H9 (cell line): ENCODE measurements at regions not wholly inside any gene's neighbourhood (a gene's known extent, or its start where the extent isn't known, plus 50 kb on each side); places are given as distances from the start of the nearest gene placed in this dataset.
A peak's percentile ranks its signal among the peaks of the same experiment; 100 is the strongest.

Experiments
- DNase-seq: peaks from one replicate; pipeline ENCODE4 v3.0.0-alpha.2; 2017
- H2AFZ ChIP-seq: one replicate; pipeline ENCODE4 v1.6.1; 2013; ENCODE audit warnings: mild to moderate bottlenecking, low read length, control low read depth, moderate library complexity
- H2AK5ac ChIP-seq: 2 replicates; pipeline ENCODE4 v1.6.1; 2013; ENCODE audit warnings: low read length, control low read depth, mixed read lengths; ENCODE audit not compliant: insufficient read length
- H2BK120ac ChIP-seq: one replicate; pipeline ENCODE4 v1.6.1; 2013; ENCODE audit warnings: low read depth, mild to moderate bottlenecking, low read length, control low read depth, inconsistent platforms; ENCODE audit not compliant: poor library complexity, severe bottlenecking
- H2BK12ac ChIP-seq: 2 replicates; pipeline ENCODE4 v1.6.1; 2013; ENCODE audit warnings: low read length, control low read depth, mixed read lengths, low read depth; ENCODE audit not compliant: insufficient read length
- H2BK15ac ChIP-seq: 2 replicates; pipeline ENCODE4 v1.6.1; 2013; ENCODE audit warnings: low read depth, low read length, control low read depth
- H2BK20ac ChIP-seq: one replicate; pipeline ENCODE4 v1.6.1; 2013; ENCODE audit warnings: low read depth, mild to moderate bottlenecking, low read length, control low read depth, inconsistent platforms; ENCODE audit not compliant: poor library complexity, severe bottlenecking
- H2BK5ac ChIP-seq: 2 replicates; pipeline ENCODE4 v1.6.1; 2013; ENCODE audit warnings: low read length, control low read depth, mixed read lengths; ENCODE audit not compliant: insufficient read length
- H3K14ac ChIP-seq: 2 replicates; pipeline ENCODE4 v1.6.1; 2013; ENCODE audit warnings: low read length, control low read depth; ENCODE audit not compliant: insufficient read depth
- H3K18ac ChIP-seq: 2 replicates; pipeline ENCODE4 v1.6.1; 2013; ENCODE audit warnings: low read depth, mild to moderate bottlenecking, mixed read lengths, low read length, control low read depth; ENCODE audit not compliant: insufficient read length
- H3K23ac ChIP-seq: 2 replicates; pipeline ENCODE4 v1.6.1; 2013; ENCODE audit warnings: low read length, control low read depth, mixed read lengths, low read depth; ENCODE audit not compliant: insufficient read length
- H3K23me2 ChIP-seq: 2 replicates; pipeline ENCODE4 v1.6.1; 2013; ENCODE audit warnings: low read depth, mild to moderate bottlenecking, mixed read lengths, low read length, control low read depth; ENCODE audit not compliant: insufficient read length, poor library complexity, severe bottlenecking
- H3K27ac ChIP-seq: 2 replicates; pipeline ENCODE4 v1.5.1; 2013; ENCODE audit warnings: low read length, control low read depth, mixed read lengths, low read depth; ENCODE audit not compliant: insufficient read length
- H3K27me3 ChIP-seq: 2 replicates; pipeline ENCODE4 v1.6.1; 2013; ENCODE audit warnings: low read length, control low read depth, inconsistent platforms; ENCODE audit not compliant: insufficient read depth
- H3K4ac ChIP-seq: 2 replicates; pipeline ENCODE4 v1.6.1; 2013; ENCODE audit warnings: low read depth, mild to moderate bottlenecking, control low read depth, inconsistent platforms, low read length, moderate library complexity
- H3K4me1 ChIP-seq: 2 replicates; pipeline ENCODE4 v1.6.1; 2013; ENCODE audit warnings: low read length, control low read depth, inconsistent platforms; ENCODE audit not compliant: insufficient read depth
- H3K4me2 ChIP-seq: 2 replicates; pipeline ENCODE4 v1.6.1; 2013; ENCODE audit warnings: low read length, control low read depth, mixed read lengths; ENCODE audit not compliant: insufficient read length, insufficient read depth
- H3K56ac ChIP-seq: 2 replicates; pipeline ENCODE4 v1.6.1; 2013; ENCODE audit warnings: low read depth, mild to moderate bottlenecking, mixed read lengths, low read length, control low read depth; ENCODE audit not compliant: insufficient read length
- H3K79me1 ChIP-seq: 2 replicates; pipeline ENCODE4 v1.6.1; 2013; ENCODE audit warnings: low read depth, mild to moderate bottlenecking, moderate library complexity, low read length, control low read depth, inconsistent platforms; ENCODE audit not compliant: insufficient read depth, poor library complexity, severe bottlenecking
- H3K79me2 ChIP-seq: 2 replicates; pipeline ENCODE4 v1.6.1; 2013; ENCODE audit warnings: low read length, control low read depth, inconsistent platforms; ENCODE audit not compliant: insufficient read depth
- H3K9ac ChIP-seq: 2 replicates; pipeline ENCODE4 v1.6.1; 2013; ENCODE audit warnings: low read length, control low read depth, mixed read lengths; ENCODE audit not compliant: insufficient read length; ENCODE audit errors: extremely low read depth
- H3K9me3 ChIP-seq: one replicate; pipeline ENCODE4 v1.6.1; 2013; ENCODE audit warnings: low read depth, low read length, inconsistent platforms; ENCODE audit not compliant: control insufficient read depth
- H3T11ph ChIP-seq: one replicate; pipeline ENCODE4 v1.6.1; 2013; ENCODE audit warnings: mild to moderate bottlenecking, low read length, control low read depth, inconsistent platforms
- H4K20me1 ChIP-seq: one replicate; pipeline ENCODE4 v1.6.1; 2013; ENCODE audit not compliant: control insufficient read depth, insufficient read length, insufficient read depth
- H4K5ac ChIP-seq: 2 replicates; pipeline ENCODE4 v1.6.1; 2013; ENCODE audit warnings: low read depth, mild to moderate bottlenecking, mixed read lengths, low read length, control low read depth; ENCODE audit not compliant: insufficient read length
- H4K8ac ChIP-seq: replicated peaks from 2 replicates; pipeline ENCODE4 v1.6.1; 2013; ENCODE audit warnings: low read length, control low read depth, mixed read lengths, low read depth; ENCODE audit not compliant: insufficient read length
- H4K91ac ChIP-seq: 2 replicates; pipeline ENCODE4 v1.6.1; 2013; ENCODE audit warnings: low read depth, mild to moderate bottlenecking, moderate library complexity, mixed read lengths, low read length, control low read depth; ENCODE audit not compliant: insufficient read length
- H3K27ac Mint-ChIP-seq, 3 experiments: 2 replicates in 2 of 3; 3 replicates in 1 of 3; pipeline ENCODE4 v1.8.0; 2020 to 2021; ENCODE audit warnings: mixed read lengths in 3 of 3, mild to moderate bottlenecking in 1 of 3, moderate library complexity in 1 of 3
- H3K27me3 Mint-ChIP-seq: 2 replicates; pipeline ENCODE4 v1.8.0; 2021; ENCODE audit warnings: low read depth, mild to moderate bottlenecking, moderate library complexity, mixed read lengths
- H3K36me3 Mint-ChIP-seq, 3 experiments: 2 replicates in 2 of 3; 3 replicates in 1 of 3; pipeline ENCODE4 v1.8.0; 2020 to 2021; ENCODE audit warnings: low read depth in 3 of 3, mixed read lengths in 3 of 3; ENCODE audit not compliant: insufficient read depth in 1 of 3
- H3K4me1 Mint-ChIP-seq, 2 experiments: 2 replicates each; pipeline ENCODE4 v1.8.0; 2020; ENCODE audit warnings: mixed read lengths in 2 of 2
- H3K4me3 Mint-ChIP-seq, 2 experiments: 2 replicates in 1 of 2; 3 replicates in 1 of 2; pipeline ENCODE4 v1.8.0; 2020 to 2021; ENCODE audit warnings: mild to moderate bottlenecking in 2 of 2, mixed read lengths in 2 of 2, moderate library complexity in 1 of 2
- H3K9me3 Mint-ChIP-seq, 2 experiments: 2 replicates in 1 of 2; 3 replicates in 1 of 2; pipeline ENCODE4 v1.8.0; 2020; ENCODE audit warnings: mild to moderate bottlenecking in 2 of 2, mixed read lengths in 2 of 2, moderate library complexity in 1 of 2
- TF ChIP-seq, protein P1 (sequence below): fragments of 200-600 bp; sonication (generic); conservative IDR thresholded peaks from 3 replicates; pipeline ENCODE4 v1.8.0; 2021; ENCODE audit warnings: antibody characterized with exemption, mild to moderate bottlenecking

DNA sequence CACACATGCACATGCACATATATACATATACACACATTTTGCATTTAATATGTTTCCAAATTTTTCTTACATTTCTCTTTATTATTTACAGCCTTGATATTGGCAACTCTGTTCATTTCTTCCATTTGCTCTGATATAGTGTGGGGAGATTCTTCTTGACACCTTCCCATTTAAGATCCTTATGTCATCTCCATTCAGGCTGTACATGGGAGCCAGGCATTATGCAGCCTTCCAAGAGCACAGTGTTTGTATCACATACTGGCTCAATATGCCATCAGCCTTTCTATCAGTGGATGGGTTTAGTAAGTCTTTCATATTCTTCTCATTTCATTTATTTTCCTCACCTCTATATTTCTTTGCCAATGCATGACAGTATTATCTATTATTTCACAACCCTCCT is 372.3 kb upstream of the FTMT start:
- Histone ChIP-seq H3K4me1 (peaks cover 2% of the 10 kb centered on the region; the same call in 1 of the 2 replicates), H2BK12ac (no peak overlapping the region), H3K23ac (no peak overlapping the region), H3K27ac (no peak overlapping the region), H3K79me2 (no peaks in the 10 kb centered on the region), H3K4ac (no peak overlapping the region), H4K20me1 (no peaks in the 10 kb centered on the region), H2AK5ac (no peak overlapping the region), H2AFZ (no peak overlapping the region), H2BK15ac (no peak overlapping the region), H3K14ac (no peak overlapping the region), H2BK120ac (no peak overlapping the region), H4K8ac (no peak overlapping the region), H2BK5ac (no peak overlapping the region), H3K9ac (no peak overlapping the region), H3K79me1 (no peaks in the 10 kb centered on the region), H3K23me2 (no peaks in the 10 kb centered on the region), H3K56ac (no peak overlapping the region), H3T11ph (no peak overlapping the region), H4K91ac (no peak overlapping the region), H3K9me3 (no peaks in the 10 kb centered on the region), H3K27me3 (no peaks in the 10 kb centered on the region), H2BK20ac (no peak overlapping the region), H3K18ac (no peak overlapping the region), H4K5ac (no peak overlapping the region), H3K4me2 (no peak overlapping the region)
- Mint-ChIP-seq H3K9me3 (no peaks in the 10 kb centered on the region), H3K27me3 (no peaks in the 10 kb centered on the region), H3K4me1 (peaks cover 27 to 29% of the 10 kb centered on the region in 2 experiments), H3K36me3 (no peaks in the 10 kb centered on the region), H3K4me3 (no peak overlapping the region), H3K27ac (peak overlapping the region in 1 of 3 experiments; percentile 56; a peak in 3 of 7 replicates)
- no peak for DNase-seq
- TF ChIP-seq, protein P1, sequence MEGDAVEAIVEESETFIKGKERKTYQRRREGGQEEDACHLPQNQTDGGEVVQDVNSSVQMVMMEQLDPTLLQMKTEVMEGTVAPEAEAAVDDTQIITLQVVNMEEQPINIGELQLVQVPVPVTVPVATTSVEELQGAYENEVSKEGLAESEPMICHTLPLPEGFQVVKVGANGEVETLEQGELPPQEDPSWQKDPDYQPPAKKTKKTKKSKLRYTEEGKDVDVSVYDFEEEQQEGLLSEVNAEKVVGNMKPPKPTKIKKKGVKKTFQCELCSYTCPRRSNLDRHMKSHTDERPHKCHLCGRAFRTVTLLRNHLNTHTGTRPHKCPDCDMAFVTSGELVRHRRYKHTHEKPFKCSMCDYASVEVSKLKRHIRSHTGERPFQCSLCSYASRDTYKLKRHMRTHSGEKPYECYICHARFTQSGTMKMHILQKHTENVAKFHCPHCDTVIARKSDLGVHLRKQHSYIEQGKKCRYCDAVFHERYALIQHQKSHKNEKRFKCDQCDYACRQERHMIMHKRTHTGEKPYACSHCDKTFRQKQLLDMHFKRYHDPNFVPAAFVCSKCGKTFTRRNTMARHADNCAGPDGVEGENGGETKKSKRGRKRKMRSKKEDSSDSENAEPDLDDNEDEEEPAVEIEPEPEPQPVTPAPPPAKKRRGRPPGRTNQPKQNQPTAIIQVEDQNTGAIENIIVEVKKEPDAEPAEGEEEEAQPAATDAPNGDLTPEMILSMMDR, result no peak
